ENCODE measurements at regions not wholly inside any gene's neighbourhood (a gene's known extent, or its start where the extent isn't known, plus 50 kb on each side); places are given as distances from the start of the nearest gene placed in this dataset.

- H3K4me3 ChIP-seq, result no peak overlapping the region
- intact Hi-C loops (cut with DNase I), result no loop called here
- H3K36me3 ChIP-seq, result no peaks in the 10 kb centered on the region
- no peaks in the 10 kb centered on the region for H3K9me3 ChIP-seq
- ATAC-seq (no peak), DNase-seq (no peak)
- H3K27me3 ChIP-seq, result no peaks in the 10 kb centered on the region
- TF ChIP-seq CTCF (IDR thresholded peaks at IDR 0.05) (no peak), POLR2A (IDR thresholded peaks at IDR 0.05) (no peak)
- H3K27ac ChIP-seq, result no peak overlapping the region
- no peaks in the 10 kb centered on the region for H3K4me1 ChIP-seq
- 75 to 92% (median 86%) methylated on average over 12 to 14 of the region's 14 CpGs for WGBS, 4 donors
These were observed 77.8 kb downstream of the PDGFA start for GRCh38 chr7:441684-442421.

GRCh38 chr7:442457-442856, 77.2 kb downstream of the PDGFA start:
- intact Hi-C loops (cut with DNase I), result no loop called here
- TF ChIP-seq POLR2A (IDR thresholded peaks at IDR 0.05) (no peak), CTCF (IDR thresholded peaks at IDR 0.05) (no peak)
- no peaks in the 10 kb centered on the region for H3K27me3 ChIP-seq
- no peaks in the 10 kb centered on the region for H3K4me1 ChIP-seq
- H3K27ac ChIP-seq, result no peak overlapping the region
- H3K36me3 ChIP-seq, result no peaks in the 10 kb centered on the region
- H3K4me3 ChIP-seq, result no peak overlapping the region
- ATAC-seq, result no peak
- DNase-seq, result no peak
- H3K9me3 ChIP-seq, result no peaks in the 10 kb centered on the region
- WGBS, 4 donors, result 59 to 94% (median 85%) methylated on average over 7 of the region's 7 CpGs

GRCh38 chr7:443279-443833, 76.3 kb downstream of the PDGFA start:
- no peak for DNase-seq
- 78 to 89% (median 87%) methylated on average over 1 of the region's 1 CpG for WGBS, 4 donors
- Histone ChIP-seq H3K27me3 (no peaks in the 10 kb centered on the region), H3K4me1 (no peaks in the 10 kb centered on the region), H3K36me3 (no peaks in the 10 kb centered on the region), H3K27ac (no peak overlapping the region), H3K9me3 (no peaks in the 10 kb centered on the region), H3K4me3 (no peak overlapping the region)
- no peak for ATAC-seq
- TF ChIP-seq CTCF (IDR thresholded peaks at IDR 0.05), result no peak
- TF ChIP-seq POLR2A (IDR thresholded peaks at IDR 0.05), result no peak
- intact Hi-C loops (cut with DNase I), result no loop called here

- ATAC-seq (no peak), DNase-seq (no peak)
- no peak overlapping the region for H3K4me3 ChIP-seq
- no peaks in the 10 kb centered on the region for H3K4me1 ChIP-seq
- H3K36me3 ChIP-seq, result no peaks in the 10 kb centered on the region
- 64 to 75% (median 70%) methylated on average over 8 of the region's 8 CpGs for WGBS, 4 donors
- H3K27ac ChIP-seq, result no peak overlapping the region
- H3K9me3 ChIP-seq, result no peaks in the 10 kb centered on the region
- intact Hi-C loops (cut with DNase I), result no loop called here
- TF ChIP-seq POLR2A (IDR thresholded peaks at IDR 0.05) (no peak), CTCF (IDR thresholded peaks at IDR 0.05) (no peak)
- peaks cover 0 to 3% (median 0%) of the 10 kb centered on the region in 9 donors for H3K27me3 ChIP-seq
These were observed 75.0 kb downstream of the PDGFA start for GRCh38 chr7:444606-445005.

All from heart left ventricle (tissue), 16 donors.